ENCODE measurements at regions not wholly inside any gene's neighbourhood (a gene's known extent, or its start where the extent isn't known, plus 50 kb on each side); places are given as distances from the start of the nearest gene placed in this dataset.
A peak's percentile ranks its signal among the peaks of the same experiment; 100 is the strongest.

DNA sequence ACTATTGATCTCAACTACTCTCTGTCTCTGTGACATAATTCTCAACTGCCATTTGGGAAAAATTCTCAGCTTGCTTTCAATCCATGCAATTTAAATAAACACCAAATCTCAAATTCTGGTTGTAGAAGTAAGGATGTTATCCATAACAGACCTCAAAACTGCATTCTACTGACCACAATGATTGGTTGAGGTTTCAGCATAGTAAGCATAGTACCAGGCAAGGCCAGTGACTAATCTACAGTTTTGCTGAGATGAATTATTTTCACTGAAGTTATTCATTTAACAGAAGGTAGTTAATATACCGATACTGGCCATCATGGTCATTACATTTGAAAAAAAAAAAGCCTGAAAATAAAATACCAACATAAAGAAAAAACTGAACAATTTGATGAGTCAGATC is 488.0 kb upstream of the CDH18 start:
- no peak for DNase-seq (ENCODE audit: insufficient read length, low spot score)
- TF ChIP-seq TAF1 (IDR thresholded peaks at IDR 0.05; ENCODE audit: low read depth, low read length) = no peak
- TF ChIP-seq POLR2A (IDR thresholded peaks at IDR 0.05; ENCODE audit: low read depth, low read length) = no peak
- TF ChIP-seq SPI1 (IDR thresholded peaks at IDR 0.05; ENCODE audit: low read depth, low read length) = no peak
- no peak for TF ChIP-seq POU2F2 (IDR thresholded peaks at IDR 0.05; ENCODE audit: low read depth, low read length)
- TF ChIP-seq POLR2AphosphoS5 (IDR thresholded peaks at IDR 0.05; ENCODE audit: low read depth, low read length) = no peak
- TF ChIP-seq PAX5 (IDR thresholded peaks at IDR 0.05; ENCODE audit: insufficient read depth, low read length, severe bottlenecking) = no peak
- FAIRE-seq = no peak

GRCh38 chr5:20470997-20471396 is 483.0 kb upstream of the CDH18 start:
- no peak for DNase-seq (ENCODE audit: insufficient read length, low spot score)
- no peak for FAIRE-seq
- TF ChIP-seq TAF1 (IDR thresholded peaks at IDR 0.05; ENCODE audit: low read depth, low read length) (no peak), POU2F2 (IDR thresholded peaks at IDR 0.05; ENCODE audit: low read depth, low read length) (no peak), SPI1 (IDR thresholded peaks at IDR 0.05; ENCODE audit: low read depth, low read length) (peak; percentile 66), POLR2A (IDR thresholded peaks at IDR 0.05; ENCODE audit: low read depth, low read length) (no peak)

DNA sequence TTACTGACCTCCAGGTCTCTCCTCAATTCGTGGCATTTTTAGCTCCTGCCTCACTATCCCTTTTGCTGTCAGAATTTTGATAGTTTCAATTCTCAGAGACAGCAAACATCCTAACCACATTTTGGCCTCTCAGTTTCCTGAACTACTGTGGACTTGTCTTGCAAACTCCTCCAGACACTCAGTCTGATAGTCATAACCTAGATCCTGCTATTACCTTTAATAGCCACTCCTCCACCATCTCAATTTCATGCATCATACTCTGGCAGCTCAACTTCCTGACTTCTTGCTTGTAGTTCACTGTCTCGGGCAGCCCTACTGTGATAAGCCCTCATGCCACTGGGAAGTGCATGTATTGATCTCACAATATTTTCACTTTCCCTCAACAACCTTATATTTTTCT is 481.8 kb upstream of the CDH18 start:
- TF ChIP-seq POLR2AphosphoS5 (IDR thresholded peaks at IDR 0.05; ENCODE audit: low read depth, low read length) (no peak), SPI1 (IDR thresholded peaks at IDR 0.05; ENCODE audit: low read depth, low read length) (no peak), TAF1 (IDR thresholded peaks at IDR 0.05; ENCODE audit: low read depth, low read length) (no peak), POU2F2 (IDR thresholded peaks at IDR 0.05; ENCODE audit: low read depth, low read length) (no peak), PAX5 (IDR thresholded peaks at IDR 0.05; ENCODE audit: insufficient read depth, low read length, severe bottlenecking) (no peak), POLR2A (IDR thresholded peaks at IDR 0.05; ENCODE audit: low read depth, low read length) (no peak)
- DNase-seq (ENCODE audit: insufficient read length, low spot score) = no peak
- FAIRE-seq = no peak

DNA sequence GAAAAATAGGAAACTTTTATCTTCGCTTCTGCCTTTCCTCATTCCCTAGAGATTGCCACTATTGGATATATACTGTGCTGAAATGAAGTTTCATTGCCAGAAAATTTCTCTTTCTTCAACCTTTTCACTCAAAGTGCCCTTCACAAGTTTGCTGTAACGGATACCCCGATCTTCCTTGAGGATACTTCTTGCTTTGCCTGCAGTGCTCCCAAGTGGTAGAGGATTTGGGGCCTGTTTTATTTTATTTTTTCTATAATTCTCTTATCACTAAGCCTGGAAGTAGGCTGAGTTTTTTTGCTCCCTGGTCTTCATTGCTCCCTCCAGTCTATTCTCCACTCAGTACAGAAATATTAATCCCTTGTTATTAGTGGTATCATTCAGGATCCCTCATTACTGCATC is 481.4 kb upstream of the CDH18 start:
- DNase-seq (ENCODE audit: insufficient read length, low spot score) (no peak), FAIRE-seq (no peak)
- TF ChIP-seq POU2F2 (IDR thresholded peaks at IDR 0.05; ENCODE audit: low read depth, low read length) = no peak
- no peak for TF ChIP-seq PAX5 (IDR thresholded peaks at IDR 0.05; ENCODE audit: insufficient read depth, low read length, severe bottlenecking)
- TF ChIP-seq TAF1 (IDR thresholded peaks at IDR 0.05; ENCODE audit: low read depth, low read length) = no peak
- no peak for TF ChIP-seq SPI1 (IDR thresholded peaks at IDR 0.05; ENCODE audit: low read depth, low read length)
- no peak for TF ChIP-seq POLR2AphosphoS5 (IDR thresholded peaks at IDR 0.05; ENCODE audit: low read depth, low read length)
- TF ChIP-seq POLR2A (IDR thresholded peaks at IDR 0.05; ENCODE audit: low read depth, low read length) = no peak

- TF ChIP-seq POLR2A (IDR thresholded peaks at IDR 0.05; ENCODE audit: low read depth, low read length) = no peak
- FAIRE-seq (no peak), DNase-seq (ENCODE audit: insufficient read length, low spot score) (no peak)
These were observed 478.5 kb upstream of the CDH18 start for GRCh38 chr5:20466512-20466911.

- TF ChIP-seq PAX5 (IDR thresholded peaks at IDR 0.05; ENCODE audit: insufficient read depth, low read length, severe bottlenecking) (no peak), POLR2A (IDR thresholded peaks at IDR 0.05; ENCODE audit: low read depth, low read length) (no peak), POLR2AphosphoS5 (IDR thresholded peaks at IDR 0.05; ENCODE audit: low read depth, low read length) (no peak), POU2F2 (IDR thresholded peaks at IDR 0.05; ENCODE audit: low read depth, low read length) (no peak), TAF1 (IDR thresholded peaks at IDR 0.05; ENCODE audit: low read depth, low read length) (no peak), SPI1 (IDR thresholded peaks at IDR 0.05; ENCODE audit: low read depth, low read length) (no peak)
- FAIRE-seq (no peak), DNase-seq (ENCODE audit: insufficient read length, low spot score) (no peak)
These were observed 475.2 kb upstream of the CDH18 start for GRCh38 chr5:20463206-20463605.

DNA sequence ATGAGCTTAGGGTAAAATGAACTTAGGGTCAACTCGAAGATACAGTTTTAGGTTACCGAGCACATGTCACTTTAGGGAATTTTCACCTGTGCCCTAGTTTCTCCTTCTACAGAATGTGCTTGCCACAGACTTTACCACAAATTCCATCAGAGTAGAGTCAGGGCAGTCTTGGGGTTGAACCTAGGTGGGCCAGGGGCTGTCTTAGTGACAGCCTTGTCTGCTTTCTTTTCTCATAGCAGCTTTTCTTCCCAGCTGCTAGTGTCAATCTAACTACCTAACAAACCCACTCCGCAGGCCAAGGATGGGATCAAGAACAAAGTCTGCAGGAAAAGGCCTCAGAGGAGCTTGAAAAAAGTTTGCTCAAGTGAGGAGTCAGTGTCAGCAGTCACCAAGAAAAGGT is 458.1 kb upstream of the CDH18 start:
- DNase-seq (ENCODE audit: insufficient read length, low spot score) = no peak
- FAIRE-seq = no peak
- TF ChIP-seq POLR2AphosphoS5 (IDR thresholded peaks at IDR 0.05; ENCODE audit: low read depth, low read length) (no peak), POLR2A (IDR thresholded peaks at IDR 0.05; ENCODE audit: low read depth, low read length) (no peak), POU2F2 (IDR thresholded peaks at IDR 0.05; ENCODE audit: low read depth, low read length) (no peak), SPI1 (IDR thresholded peaks at IDR 0.05; ENCODE audit: low read depth, low read length) (no peak), TAF1 (IDR thresholded peaks at IDR 0.05; ENCODE audit: low read depth, low read length) (no peak), PAX5 (IDR thresholded peaks at IDR 0.05; ENCODE audit: insufficient read depth, low read length, severe bottlenecking) (no peak)

- no peak for FAIRE-seq
- DNase-seq (ENCODE audit: insufficient read length, low spot score) = no peak
- TF ChIP-seq POLR2A (IDR thresholded peaks at IDR 0.05; ENCODE audit: low read depth, low read length) (no peak), SPI1 (IDR thresholded peaks at IDR 0.05; ENCODE audit: low read depth, low read length) (no peak), TAF1 (IDR thresholded peaks at IDR 0.05; ENCODE audit: low read depth, low read length) (no peak), POU2F2 (IDR thresholded peaks at IDR 0.05; ENCODE audit: low read depth, low read length) (no peak)
These were observed 457.4 kb upstream of the CDH18 start for GRCh38 chr5:20445326-20445860.

- TF ChIP-seq POLR2A (IDR thresholded peaks at IDR 0.05; ENCODE audit: low read depth, low read length) (no peak), PAX5 (IDR thresholded peaks at IDR 0.05; ENCODE audit: insufficient read depth, low read length, severe bottlenecking) (no peak), SPI1 (IDR thresholded peaks at IDR 0.05; ENCODE audit: low read depth, low read length) (no peak), TAF1 (IDR thresholded peaks at IDR 0.05; ENCODE audit: low read depth, low read length) (no peak), POU2F2 (IDR thresholded peaks at IDR 0.05; ENCODE audit: low read depth, low read length) (no peak), POLR2AphosphoS5 (IDR thresholded peaks at IDR 0.05; ENCODE audit: low read depth, low read length) (no peak)
- no peak for FAIRE-seq
- DNase-seq (ENCODE audit: insufficient read length, low spot score) = no peak
These were observed 446.8 kb upstream of the CDH18 start for GRCh38 chr5:20434786-20435185.

DNA sequence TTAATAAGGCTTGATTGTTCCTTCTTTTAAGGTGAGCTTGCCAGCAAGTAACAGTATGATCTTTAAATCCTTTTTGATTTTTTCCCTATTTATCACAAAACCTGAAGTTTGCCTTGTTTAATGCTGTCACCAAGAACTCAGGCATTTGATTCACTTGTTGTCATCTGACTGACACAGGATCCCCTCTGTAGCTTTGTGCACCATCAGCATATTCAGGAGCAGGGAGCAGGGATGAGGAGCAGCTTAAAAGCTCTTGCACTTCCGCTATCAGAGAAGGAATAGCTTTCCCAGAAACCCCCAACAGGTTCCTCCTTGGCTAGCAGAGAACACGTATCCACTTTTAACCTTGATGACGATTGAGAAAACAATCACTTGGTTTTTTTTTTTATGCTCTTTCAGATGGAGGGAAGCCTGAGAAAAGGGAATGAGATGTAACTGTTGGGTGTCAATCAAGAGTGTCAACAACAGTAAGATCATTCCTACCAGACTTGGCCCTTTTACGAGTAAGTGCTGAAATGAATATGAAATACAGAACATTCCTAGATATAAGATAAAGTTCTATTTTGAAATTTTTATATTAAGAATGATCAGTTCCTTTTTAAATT is 433.1 kb upstream of the CDH18 start:
- TF ChIP-seq SPI1 (IDR thresholded peaks at IDR 0.05; ENCODE audit: low read depth, low read length) (no peak), TAF1 (IDR thresholded peaks at IDR 0.05; ENCODE audit: low read depth, low read length) (no peak), PAX5 (IDR thresholded peaks at IDR 0.05; ENCODE audit: insufficient read depth, low read length, severe bottlenecking) (no peak), POLR2AphosphoS5 (IDR thresholded peaks at IDR 0.05; ENCODE audit: low read depth, low read length) (no peak), POLR2A (IDR thresholded peaks at IDR 0.05; ENCODE audit: low read depth, low read length) (no peak), POU2F2 (IDR thresholded peaks at IDR 0.05; ENCODE audit: low read depth, low read length) (no peak)
- FAIRE-seq (no peak), DNase-seq (ENCODE audit: insufficient read length, low spot score) (no peak)

Data from GM12891 (cell line).